ENCODE measurements at regions not wholly inside any gene's neighbourhood (a gene's known extent, or its start where the extent isn't known, plus 50 kb on each side); places are given as distances from the start of the nearest gene placed in this dataset.

- no peak for DNase-seq
Observed at GRCh38 chr3:188077160-188077799, 76.7 kb upstream of the LPP start.

- no peak for DNase-seq
Observed at GRCh38 chr3:188080091-188080490, 73.9 kb upstream of the LPP start.

- no peak for DNase-seq
Observed at GRCh38 chr3:188082031-188082430, 71.9 kb upstream of the LPP start.

- DNase-seq, result no peak
Observed at GRCh38 chr3:188082450-188082849, 71.5 kb upstream of the LPP start.

GRCh38 chr3:188083011-188083410 lies 70.9 kb upstream of the LPP start:
- DNase-seq, result no peak

GRCh38 chr3:188084752-188085583 lies 69.0 kb upstream of the LPP start:
- no peak for DNase-seq

GRCh38 chr3:188085584-188086560 lies 68.1 kb upstream of the LPP start:
- DNase-seq, result no peak

- DNase-seq, result no peak
Observed at GRCh38 chr3:188088948-188089685, 64.8 kb upstream of the LPP start.

- no peak for DNase-seq
Observed at GRCh38 chr3:188090620-188091309, 63.2 kb upstream of the LPP start.

GRCh38 chr3:188091746-188092145 lies 62.2 kb upstream of the LPP start:
- no peak for DNase-seq

GRCh38 chr3:188092648-188093047 lies 61.3 kb upstream of the LPP start:
- no peak for DNase-seq

- no peak for DNase-seq
Observed at GRCh38 chr3:188095431-188095830, 58.5 kb upstream of the LPP start.

GRCh38 chr3:188097791-188098190 lies 56.2 kb upstream of the LPP start:
- DNase-seq, result no peak

GRCh38 chr3:188099907-188100306 lies 54.0 kb upstream of the LPP start:
- DNase-seq, result no peak

- DNase-seq, result no peak
Observed at GRCh38 chr3:188102861-188103547, 51.0 kb upstream of the LPP start.

- DNase-seq, result no peak
Observed at GRCh38 chr3:188104050-188104449, 49.9 kb upstream of the LPP start.
